H9 (cell line): ENCODE measurements at regions not wholly inside any gene's neighbourhood (a gene's known extent, or its start where the extent isn't known, plus 50 kb on each side); places are given as distances from the start of the nearest gene placed in this dataset.

ENCODE experiments used
- DNase-seq: peaks from one replicate; pipeline ENCODE4 v3.0.0-alpha.2; 2017
- H2AFZ ChIP-seq: one replicate; pipeline ENCODE4 v1.6.1; 2013; ENCODE audit warnings: mild to moderate bottlenecking, low read length, control low read depth, moderate library complexity
- H2AK5ac ChIP-seq: 2 replicates; pipeline ENCODE4 v1.6.1; 2013; ENCODE audit warnings: low read length, control low read depth, mixed read lengths; ENCODE audit not compliant: insufficient read length
- H2BK120ac ChIP-seq: one replicate; pipeline ENCODE4 v1.6.1; 2013; ENCODE audit warnings: low read depth, mild to moderate bottlenecking, low read length, control low read depth, inconsistent platforms; ENCODE audit not compliant: poor library complexity, severe bottlenecking
- H2BK12ac ChIP-seq: 2 replicates; pipeline ENCODE4 v1.6.1; 2013; ENCODE audit warnings: low read length, control low read depth, mixed read lengths, low read depth; ENCODE audit not compliant: insufficient read length
- H2BK15ac ChIP-seq: 2 replicates; pipeline ENCODE4 v1.6.1; 2013; ENCODE audit warnings: low read depth, low read length, control low read depth
- H2BK20ac ChIP-seq: one replicate; pipeline ENCODE4 v1.6.1; 2013; ENCODE audit warnings: low read depth, mild to moderate bottlenecking, low read length, control low read depth, inconsistent platforms; ENCODE audit not compliant: poor library complexity, severe bottlenecking
- H2BK5ac ChIP-seq: 2 replicates; pipeline ENCODE4 v1.6.1; 2013; ENCODE audit warnings: low read length, control low read depth, mixed read lengths; ENCODE audit not compliant: insufficient read length
- H3K14ac ChIP-seq: 2 replicates; pipeline ENCODE4 v1.6.1; 2013; ENCODE audit warnings: low read length, control low read depth; ENCODE audit not compliant: insufficient read depth
- H3K18ac ChIP-seq: 2 replicates; pipeline ENCODE4 v1.6.1; 2013; ENCODE audit warnings: low read depth, mild to moderate bottlenecking, mixed read lengths, low read length, control low read depth; ENCODE audit not compliant: insufficient read length
- H3K23ac ChIP-seq: 2 replicates; pipeline ENCODE4 v1.6.1; 2013; ENCODE audit warnings: low read length, control low read depth, mixed read lengths, low read depth; ENCODE audit not compliant: insufficient read length
- H3K23me2 ChIP-seq: 2 replicates; pipeline ENCODE4 v1.6.1; 2013; ENCODE audit warnings: low read depth, mild to moderate bottlenecking, mixed read lengths, low read length, control low read depth; ENCODE audit not compliant: insufficient read length, poor library complexity, severe bottlenecking
- H3K27ac ChIP-seq: 2 replicates; pipeline ENCODE4 v1.5.1; 2013; ENCODE audit warnings: low read length, control low read depth, mixed read lengths, low read depth; ENCODE audit not compliant: insufficient read length
- H3K27me3 ChIP-seq: 2 replicates; pipeline ENCODE4 v1.6.1; 2013; ENCODE audit warnings: low read length, control low read depth, inconsistent platforms; ENCODE audit not compliant: insufficient read depth
- H3K4ac ChIP-seq: 2 replicates; pipeline ENCODE4 v1.6.1; 2013; ENCODE audit warnings: low read depth, mild to moderate bottlenecking, control low read depth, inconsistent platforms, low read length, moderate library complexity
- H3K4me1 ChIP-seq: 2 replicates; pipeline ENCODE4 v1.6.1; 2013; ENCODE audit warnings: low read length, control low read depth, inconsistent platforms; ENCODE audit not compliant: insufficient read depth
- H3K4me2 ChIP-seq: 2 replicates; pipeline ENCODE4 v1.6.1; 2013; ENCODE audit warnings: low read length, control low read depth, mixed read lengths; ENCODE audit not compliant: insufficient read length, insufficient read depth
- H3K56ac ChIP-seq: 2 replicates; pipeline ENCODE4 v1.6.1; 2013; ENCODE audit warnings: low read depth, mild to moderate bottlenecking, mixed read lengths, low read length, control low read depth; ENCODE audit not compliant: insufficient read length
- H3K79me1 ChIP-seq: 2 replicates; pipeline ENCODE4 v1.6.1; 2013; ENCODE audit warnings: low read depth, mild to moderate bottlenecking, moderate library complexity, low read length, control low read depth, inconsistent platforms; ENCODE audit not compliant: insufficient read depth, poor library complexity, severe bottlenecking
- H3K79me2 ChIP-seq: 2 replicates; pipeline ENCODE4 v1.6.1; 2013; ENCODE audit warnings: low read length, control low read depth, inconsistent platforms; ENCODE audit not compliant: insufficient read depth
- H3K9ac ChIP-seq: 2 replicates; pipeline ENCODE4 v1.6.1; 2013; ENCODE audit warnings: low read length, control low read depth, mixed read lengths; ENCODE audit not compliant: insufficient read length; ENCODE audit errors: extremely low read depth
- H3K9me3 ChIP-seq: one replicate; pipeline ENCODE4 v1.6.1; 2013; ENCODE audit warnings: low read depth, low read length, inconsistent platforms; ENCODE audit not compliant: control insufficient read depth
- H3T11ph ChIP-seq: one replicate; pipeline ENCODE4 v1.6.1; 2013; ENCODE audit warnings: mild to moderate bottlenecking, low read length, control low read depth, inconsistent platforms
- H4K20me1 ChIP-seq: one replicate; pipeline ENCODE4 v1.6.1; 2013; ENCODE audit not compliant: control insufficient read depth, insufficient read length, insufficient read depth
- H4K5ac ChIP-seq: 2 replicates; pipeline ENCODE4 v1.6.1; 2013; ENCODE audit warnings: low read depth, mild to moderate bottlenecking, mixed read lengths, low read length, control low read depth; ENCODE audit not compliant: insufficient read length
- H4K8ac ChIP-seq: replicated peaks from 2 replicates; pipeline ENCODE4 v1.6.1; 2013; ENCODE audit warnings: low read length, control low read depth, mixed read lengths, low read depth; ENCODE audit not compliant: insufficient read length
- H4K91ac ChIP-seq: 2 replicates; pipeline ENCODE4 v1.6.1; 2013; ENCODE audit warnings: low read depth, mild to moderate bottlenecking, moderate library complexity, mixed read lengths, low read length, control low read depth; ENCODE audit not compliant: insufficient read length
- H3K27ac Mint-ChIP-seq, 3 experiments: 2 replicates in 2 of 3; 3 replicates in 1 of 3; pipeline ENCODE4 v1.8.0; 2020 to 2021; ENCODE audit warnings: mixed read lengths in 3 of 3, mild to moderate bottlenecking in 1 of 3, moderate library complexity in 1 of 3
- H3K27me3 Mint-ChIP-seq: 2 replicates; pipeline ENCODE4 v1.8.0; 2021; ENCODE audit warnings: low read depth, mild to moderate bottlenecking, moderate library complexity, mixed read lengths
- H3K36me3 Mint-ChIP-seq, 3 experiments: 2 replicates in 2 of 3; 3 replicates in 1 of 3; pipeline ENCODE4 v1.8.0; 2020 to 2021; ENCODE audit warnings: low read depth in 3 of 3, mixed read lengths in 3 of 3; ENCODE audit not compliant: insufficient read depth in 1 of 3
- H3K4me1 Mint-ChIP-seq, 2 experiments: 2 replicates each; pipeline ENCODE4 v1.8.0; 2020; ENCODE audit warnings: mixed read lengths in 2 of 2
- H3K4me3 Mint-ChIP-seq, 2 experiments: 2 replicates in 1 of 2; 3 replicates in 1 of 2; pipeline ENCODE4 v1.8.0; 2020 to 2021; ENCODE audit warnings: mild to moderate bottlenecking in 2 of 2, mixed read lengths in 2 of 2, moderate library complexity in 1 of 2
- H3K9me3 Mint-ChIP-seq, 2 experiments: 2 replicates in 1 of 2; 3 replicates in 1 of 2; pipeline ENCODE4 v1.8.0; 2020; ENCODE audit warnings: mild to moderate bottlenecking in 2 of 2, mixed read lengths in 2 of 2, moderate library complexity in 1 of 2
- CTCF ChIP-seq: fragments of 200-600 bp; sonication (generic); conservative IDR thresholded peaks from 3 replicates; pipeline ENCODE4 v1.8.0; 2021; ENCODE audit warnings: antibody characterized with exemption, mild to moderate bottlenecking
- WGBS: extraction: QIAGEN DNeasy Blood & Tissue Kit; methylation state at CpG from one replicate; pipeline ENCODE4 v1.1.7; 2013; ENCODE audit warnings: missing lambda C conversion rate, low lambda C conversion rate, mixed read lengths; ENCODE audit not compliant: insufficient read length; ENCODE audit errors: extremely low coverage; 5-methylcytosine and 5-hydroxymethylcytosine counted together

- no peaks in the 10 kb centered on the region for H3K9me3 ChIP-seq
- Mint-ChIP-seq H3K36me3 (peaks cover 0 to 7% (median 0%) of the 10 kb centered on the region in 3 experiments; a peak in 1 of 7 replicates), H3K27me3 (peaks cover 6% of the 10 kb centered on the region; the same call in 1 of the 2 replicates), H3K9me3 (peaks cover 0 to 4% of the 10 kb centered on the region in 2 experiments; a peak in 2 of 5 replicates), H3K4me1 (peaks cover 16 to 17% of the 10 kb centered on the region in 2 experiments), H3K4me3 (no peak overlapping the region), H3K27ac (no peak overlapping the region)
- H3K79me1 ChIP-seq = no peaks in the 10 kb centered on the region
- peak; percentile 78 for TF ChIP-seq CTCF
- peak; percentile 69 for DNase-seq
- no peak overlapping the region for H3K23ac ChIP-seq
- no peak overlapping the region for H4K8ac ChIP-seq
- no peak overlapping the region for H3K14ac ChIP-seq
- no CpG with 5 or more reads among the region's 5 CpGs for WGBS
- no peak overlapping the region for H3T11ph ChIP-seq
- H3K27me3 ChIP-seq = no peaks in the 10 kb centered on the region
- no peaks in the 10 kb centered on the region for H3K79me2 ChIP-seq
- no peak overlapping the region for H3K27ac ChIP-seq
- H2BK20ac ChIP-seq = no peak overlapping the region
- H3K9ac ChIP-seq = no peak overlapping the region
- no peak overlapping the region for H3K18ac ChIP-seq
- H3K23me2 ChIP-seq = no peaks in the 10 kb centered on the region
- H2BK15ac ChIP-seq = no peak overlapping the region
- no peaks in the 10 kb centered on the region for H4K20me1 ChIP-seq
- no peak overlapping the region for H3K4me2 ChIP-seq
- H3K4me1 ChIP-seq = no peaks in the 10 kb centered on the region
- H4K91ac ChIP-seq = no peak overlapping the region
- no peak overlapping the region for H2AK5ac ChIP-seq
- no peak overlapping the region for H2BK5ac ChIP-seq
- H3K56ac ChIP-seq = no peak overlapping the region
- no peak overlapping the region for H2BK12ac ChIP-seq
- no peak overlapping the region for H2BK120ac ChIP-seq
- no peak overlapping the region for H4K5ac ChIP-seq
- peak overlapping the region; percentile 6 for H2AFZ ChIP-seq
- no peak overlapping the region for H3K4ac ChIP-seq
Observed at GRCh38 chr17:68777243-68777855, 176.2 kb upstream of the FAM20A start.
